Tibial artery (tissue), 4 donors: ENCODE measurements at regions not wholly inside any gene's neighbourhood (a gene's known extent, or its start where the extent isn't known, plus 50 kb on each side); places are given as distances from the start of the nearest gene placed in this dataset.

Source experiments
- DNase-seq, 2 donors: peaks; one replicate each; pipeline ENCODE4 v3.0.0-alpha.2; 2019
- H3K27ac ChIP-seq, 2 donors: fragments of 200-600 bp; sonication (generic) in 1 of 2; 1 replicate in 1 of 2; 2 replicates in 1 of 2; pipeline ENCODE4 v1.5.1; 2018 to 2019; ENCODE audit warnings: mild to moderate bottlenecking in 1 of 2
- H3K27me3 ChIP-seq, 2 donors: fragments of 200-600 bp; sonication (generic) in 1 of 2; one replicate each; pipeline versions ENCODE4 v1.5.1 to v1.6.0; 2016 to 2019
- H3K36me3 ChIP-seq, 3 donors: fragments of 200-600 bp; sonication (generic) in 2 of 3; one replicate each; pipeline ENCODE4 v1.5.1; 2016 to 2019; ENCODE audit warnings: mild to moderate bottlenecking in 2 of 3
- H3K4me1 ChIP-seq, 4 donors: fragments of 200-600 bp; sonication (generic) in 2 of 4; 1 replicate in 3 of 4; 2 replicates in 1 of 4; pipeline ENCODE4 v1.5.1; 2016 to 2019
- H3K4me3 ChIP-seq, 2 donors: fragments of 200-600 bp; sonication (generic) in 1 of 2; 1 replicate in 1 of 2; 2 replicates in 1 of 2; pipeline ENCODE4 v1.5.1; 2018 to 2019; ENCODE audit warnings: mild to moderate bottlenecking in 2 of 2
- H3K9me3 ChIP-seq, 3 donors: fragments of 200-600 bp; sonication (generic) in 1 of 3; one replicate each; pipeline ENCODE4 v1.5.1; 2016 to 2019
- CTCF ChIP-seq, 2 experiments: fragments of 200-600 bp in 1 of 2; fragments of 450-650 bp in 1 of 2; IDR thresholded peaks; one replicate each; pipeline ENCODE4 v1.5.1; 2017 to 2019; ENCODE audit warnings: antibody characterized with exemption in 2 of 2, mild to moderate bottlenecking in 1 of 2, moderate library complexity in 1 of 2
- intact Hi-C: fragments of 100-400 bp; cut with DNase I; formaldehyde crosslinking; loops from one replicate; pipeline ENCODE4 v1.15.0; 2023; ENCODE audit warnings: low total_unique reads

DNA sequence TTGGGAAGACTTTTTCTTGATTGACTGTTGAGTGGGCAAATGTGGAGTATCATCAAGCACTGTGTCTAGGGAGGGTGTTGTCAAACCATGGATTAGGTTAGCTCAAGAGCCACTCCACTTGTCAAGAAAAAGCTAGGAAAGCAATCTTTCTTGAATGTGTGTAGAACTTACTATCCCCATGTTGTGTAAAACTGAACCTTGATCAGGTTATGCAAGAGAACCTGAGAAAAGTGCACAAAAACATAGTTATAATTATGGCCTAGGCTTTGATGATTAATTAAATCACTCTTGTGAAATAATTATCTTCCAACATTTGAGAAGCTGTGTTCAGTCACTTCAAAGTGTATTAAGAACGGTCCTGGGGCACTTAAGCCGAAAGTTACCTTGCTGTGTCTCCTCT is 238.2 kb upstream of the OBI1 start:
- H3K36me3 ChIP-seq: no peaks in the 10 kb centered on the region
- intact Hi-C loops: no loop called here

GRCh38 chr13:78884571-78884970 is 225.6 kb upstream of the OBI1 start:
- intact Hi-C loops: no loop called here
- Histone ChIP-seq H3K4me3 (no peak overlapping the region), H3K36me3 (no peaks in the 10 kb centered on the region), H3K4me1 (no peaks in the 10 kb centered on the region), H3K9me3 (no peaks in the 10 kb centered on the region), H3K27ac (no peak overlapping the region), H3K27me3 (no peaks in the 10 kb centered on the region)
- no peak for DNase-seq
- TF ChIP-seq CTCF (IDR thresholded peaks at IDR 0.05): no peak

More for the DNA sequence above, 238.2 kb upstream of the OBI1 start:
- H3K9me3 ChIP-seq: no peaks in the 10 kb centered on the region
- H3K27ac ChIP-seq: no peak overlapping the region
- DNase-seq: no peak
- no peak overlapping the region for H3K4me3 ChIP-seq
- no peaks in the 10 kb centered on the region for H3K4me1 ChIP-seq
- H3K27me3 ChIP-seq: no peaks in the 10 kb centered on the region
- no peak for TF ChIP-seq CTCF (IDR thresholded peaks at IDR 0.05)

DNA sequence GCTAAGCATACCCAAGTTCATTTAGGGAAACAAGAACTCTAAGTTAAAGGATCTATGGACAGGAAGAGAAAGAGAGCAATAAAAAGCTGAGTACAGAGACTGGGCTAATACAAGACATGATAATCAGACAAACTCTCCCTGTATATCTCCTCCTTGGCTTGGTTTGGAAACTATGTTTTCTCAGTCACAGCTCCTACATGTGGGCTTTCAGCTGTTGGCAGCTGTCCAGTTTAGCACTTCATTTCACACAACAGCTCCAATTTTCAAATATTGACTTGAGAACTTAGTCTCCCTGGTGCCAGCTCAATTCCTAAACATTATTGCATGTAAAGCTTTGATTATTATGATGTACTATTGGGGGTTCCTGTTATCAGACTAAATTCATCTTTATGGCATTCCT is 222.8 kb upstream of the OBI1 start:
- Histone ChIP-seq H3K27me3 (no peaks in the 10 kb centered on the region), H3K27ac (no peak overlapping the region), H3K36me3 (no peaks in the 10 kb centered on the region), H3K9me3 (no peaks in the 10 kb centered on the region), H3K4me1 (no peaks in the 10 kb centered on the region), H3K4me3 (no peak overlapping the region)
- TF ChIP-seq CTCF (IDR thresholded peaks at IDR 0.05): no peak
- no peak for DNase-seq
- intact Hi-C loops: no loop called here

- no peak for DNase-seq
- intact Hi-C loops: no loop called here
- Histone ChIP-seq H3K4me1 (no peaks in the 10 kb centered on the region), H3K9me3 (no peaks in the 10 kb centered on the region), H3K4me3 (no peak overlapping the region), H3K27ac (no peak overlapping the region), H3K27me3 (no peaks in the 10 kb centered on the region), H3K36me3 (no peaks in the 10 kb centered on the region)
- no peak for TF ChIP-seq CTCF (IDR thresholded peaks at IDR 0.05)
Observed at GRCh38 chr13:78881054-78881453, 222.1 kb upstream of the OBI1 start.

DNA sequence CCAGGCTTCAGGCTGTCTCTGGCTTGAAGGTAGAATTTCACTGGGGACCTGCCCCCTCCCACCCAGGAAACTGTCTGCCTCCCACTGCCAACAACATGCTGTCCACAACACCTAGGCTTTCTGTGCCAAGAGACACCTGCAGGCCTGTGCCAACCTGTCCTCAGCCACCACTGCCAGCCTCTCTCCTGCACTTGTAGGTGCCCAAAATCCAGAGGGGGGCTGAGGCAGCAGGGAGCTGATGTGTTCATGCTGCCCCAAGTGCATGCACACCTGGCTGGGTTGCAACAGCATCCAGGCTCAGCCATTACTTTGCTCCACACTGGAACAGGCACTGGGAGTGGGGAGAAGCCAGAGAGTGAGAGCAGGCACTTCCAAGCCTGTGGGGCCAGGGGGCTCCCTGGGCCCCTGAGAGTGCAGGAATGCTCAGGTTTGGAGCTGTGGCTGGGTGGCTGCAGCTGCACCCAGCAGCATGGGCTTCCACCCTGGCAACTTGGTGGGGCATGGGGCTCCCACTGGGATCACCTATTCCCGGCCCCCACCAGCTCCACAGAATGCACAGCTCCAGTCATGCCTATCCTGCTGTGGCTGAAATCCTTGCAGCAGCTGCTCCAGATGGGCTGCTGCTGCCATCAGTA is 218.1 kb upstream of the OBI1 start:
- Histone ChIP-seq H3K36me3 (no peaks in the 10 kb centered on the region), H3K27ac (no peak overlapping the region), H3K9me3 (no peaks in the 10 kb centered on the region), H3K4me3 (no peak overlapping the region), H3K4me1 (no peaks in the 10 kb centered on the region), H3K27me3 (no peaks in the 10 kb centered on the region)
- no peak for DNase-seq
- intact Hi-C loops: no loop called here
- TF ChIP-seq CTCF (IDR thresholded peaks at IDR 0.05): no peak
